Muscle of leg (tissue), 3 donors: ENCODE measurements at regions not wholly inside any gene's neighbourhood (a gene's known extent, or its start where the extent isn't known, plus 50 kb on each side); places are given as distances from the start of the nearest gene placed in this dataset.

Experiments used
- DNase-seq: peaks from one replicate; pipeline ENCODE4 v3.0.0; 2013
- H3K27ac ChIP-seq: one replicate; pipeline ENCODE4 v1.5.1; 2013; ENCODE audit warnings: mild to moderate bottlenecking, low read length, control low read depth
- H3K27me3 ChIP-seq: one replicate; pipeline ENCODE4 v1.6.1; 2013; ENCODE audit warnings: low read length; ENCODE audit not compliant: control insufficient read depth, insufficient read depth
- H3K36me3 ChIP-seq: one replicate; pipeline ENCODE4 v1.6.1; 2013; ENCODE audit warnings: low read length; ENCODE audit not compliant: control insufficient read depth, insufficient read depth
- H3K4me1 ChIP-seq: one replicate; pipeline ENCODE4 v1.6.1; 2013; ENCODE audit warnings: low read length; ENCODE audit not compliant: control insufficient read depth, insufficient read depth
- H3K4me3 ChIP-seq: one replicate; pipeline ENCODE4 v1.5.1; 2013; ENCODE audit warnings: low read length, control low read depth
- H3K9me3 ChIP-seq: replicated peaks from 2 replicates; pipeline ENCODE4 v1.6.1; 2013; ENCODE audit warnings: low read depth, low read length; ENCODE audit not compliant: control insufficient read depth
- WGBS: methylation state at CpG from one replicate; pipeline ENCODE4 v1.1.5; 2013; ENCODE audit warnings: missing lambda C conversion rate; ENCODE audit not compliant: insufficient coverage; 5-methylcytosine and 5-hydroxymethylcytosine counted together

GRCh38 chr5:133845271-133845670 is 123.2 kb downstream of the C5orf15 start:
- Histone ChIP-seq H3K27ac (no peak overlapping the region), H3K4me1 (peaks cover 12% of the 10 kb centered on the region), H3K27me3 (no peaks in the 10 kb centered on the region), H3K9me3 (no peaks in the 10 kb centered on the region), H3K4me3 (no peak overlapping the region), H3K36me3 (no peaks in the 10 kb centered on the region)
- WGBS: 100% methylated on average over 1 of the region's 2 CpGs
- DNase-seq: no peak

- 90% methylated on average over 4 of the region's 8 CpGs for WGBS
Measured at GRCh38 chr5:133844836-133845235, 123.6 kb downstream of the C5orf15 start.

GRCh38 chr5:133843911-133844310 is 124.5 kb downstream of the C5orf15 start:
- peak; percentile 16 for DNase-seq
- Histone ChIP-seq H3K9me3 (no peaks in the 10 kb centered on the region), H3K27ac (no peak overlapping the region), H3K4me3 (no peak overlapping the region), H3K4me1 (peaks cover 8% of the 10 kb centered on the region), H3K27me3 (no peaks in the 10 kb centered on the region), H3K36me3 (no peaks in the 10 kb centered on the region)
- WGBS: 61% methylated on average over 2 of the region's 4 CpGs

More at GRCh38 chr5:133844836-133845235, 123.6 kb downstream of the C5orf15 start:
- no peak overlapping the region for H3K27ac ChIP-seq
- peaks cover 12% of the 10 kb centered on the region for H3K4me1 ChIP-seq
- no peak overlapping the region for H3K4me3 ChIP-seq
- no peak for DNase-seq
- H3K27me3 ChIP-seq: no peaks in the 10 kb centered on the region
- H3K36me3 ChIP-seq: no peaks in the 10 kb centered on the region
- no peaks in the 10 kb centered on the region for H3K9me3 ChIP-seq

- no peak overlapping the region for H3K4me3 ChIP-seq
- H3K9me3 ChIP-seq: no peaks in the 10 kb centered on the region
- H3K27ac ChIP-seq: no peak overlapping the region
- WGBS: 42% methylated on average over 10 of the region's 11 CpGs
- no peaks in the 10 kb centered on the region for H3K36me3 ChIP-seq
- H3K27me3 ChIP-seq: no peaks in the 10 kb centered on the region
- peaks cover 7% of the 10 kb centered on the region for H3K4me1 ChIP-seq
- DNase-seq: peak; percentile 25
Measured at GRCh38 chr5:133842846-133843611, 125.4 kb downstream of the C5orf15 start.

- H3K27me3 ChIP-seq: no peaks in the 10 kb centered on the region
- no peaks in the 10 kb centered on the region for H3K9me3 ChIP-seq
- H3K4me3 ChIP-seq: no peak overlapping the region
- H3K4me1 ChIP-seq: peaks cover 7% of the 10 kb centered on the region
- DNase-seq: no peak
- 72% methylated on average over 6 of the region's 11 CpGs for WGBS
- no peak overlapping the region for H3K27ac ChIP-seq
- no peaks in the 10 kb centered on the region for H3K36me3 ChIP-seq
Measured at GRCh38 chr5:133841831-133842750, 126.3 kb downstream of the C5orf15 start.

GRCh38 chr5:133840168-133840567 is 128.3 kb downstream of the C5orf15 start:
- Histone ChIP-seq H3K4me3 (no peak overlapping the region), H3K27ac (no peak overlapping the region), H3K4me1 (peaks cover 7% of the 10 kb centered on the region), H3K36me3 (no peaks in the 10 kb centered on the region), H3K27me3 (no peaks in the 10 kb centered on the region), H3K9me3 (no peaks in the 10 kb centered on the region)
- no CpG with 5 or more reads among the region's 2 CpGs for WGBS
- no peak for DNase-seq

- no peak for DNase-seq
- Histone ChIP-seq H3K4me1 (peaks cover 7% of the 10 kb centered on the region), H3K4me3 (no peak overlapping the region), H3K27me3 (no peaks in the 10 kb centered on the region), H3K36me3 (no peaks in the 10 kb centered on the region), H3K9me3 (no peaks in the 10 kb centered on the region), H3K27ac (no peak overlapping the region)
- WGBS: no CpG with 5 or more reads among the region's 3 CpGs
Measured at GRCh38 chr5:133839721-133840120, 128.7 kb downstream of the C5orf15 start.

GRCh38 chr5:133839090-133839489 is 129.3 kb downstream of the C5orf15 start:
- DNase-seq: no peak
- H3K27me3 ChIP-seq: no peaks in the 10 kb centered on the region
- peaks cover 6% of the 10 kb centered on the region for H3K4me1 ChIP-seq
- no peak overlapping the region for H3K4me3 ChIP-seq
- H3K27ac ChIP-seq: no peak overlapping the region
- no peaks in the 10 kb centered on the region for H3K9me3 ChIP-seq
- WGBS: no CpG with 5 or more reads among the region's 3 CpGs
- no peaks in the 10 kb centered on the region for H3K36me3 ChIP-seq

- DNase-seq: no peak
- WGBS: 51% methylated on average over 3 of the region's 3 CpGs
- H3K4me3 ChIP-seq: no peak overlapping the region
Measured at GRCh38 chr5:133838286-133838685, 130.1 kb downstream of the C5orf15 start.

GRCh38 chr5:133831491-133832224 is 136.8 kb downstream of the C5orf15 start:
- H3K27me3 ChIP-seq: peaks cover 2% of the 10 kb centered on the region
- H3K4me1 ChIP-seq: peaks cover 3% of the 10 kb centered on the region
- no peak overlapping the region for H3K4me3 ChIP-seq
- H3K27ac ChIP-seq: no peak overlapping the region
- no peak for DNase-seq
- H3K9me3 ChIP-seq: no peaks in the 10 kb centered on the region
- H3K36me3 ChIP-seq: no peaks in the 10 kb centered on the region
- 74% methylated on average over 4 of the region's 12 CpGs for WGBS

More at GRCh38 chr5:133838286-133838685, 130.1 kb downstream of the C5orf15 start:
- H3K27me3 ChIP-seq: no peaks in the 10 kb centered on the region
- H3K36me3 ChIP-seq: no peaks in the 10 kb centered on the region
- no peak overlapping the region for H3K27ac ChIP-seq
- H3K4me1 ChIP-seq: peaks cover 5% of the 10 kb centered on the region
- H3K9me3 ChIP-seq: no peaks in the 10 kb centered on the region
